HG03064 (cell line): ENCODE measurements at regions not wholly inside any gene's neighbourhood (a gene's known extent, or its start where the extent isn't known, plus 50 kb on each side); places are given as distances from the start of the nearest gene placed in this dataset.

Experiments
- ATAC-seq: cut with Tn5 transposase; IDR thresholded peaks from one replicate; pipeline ENCODE4 v1.9.1; 2021; ENCODE audit warnings: low read depth; ENCODE audit not compliant: unreplicated experiment

DNA sequence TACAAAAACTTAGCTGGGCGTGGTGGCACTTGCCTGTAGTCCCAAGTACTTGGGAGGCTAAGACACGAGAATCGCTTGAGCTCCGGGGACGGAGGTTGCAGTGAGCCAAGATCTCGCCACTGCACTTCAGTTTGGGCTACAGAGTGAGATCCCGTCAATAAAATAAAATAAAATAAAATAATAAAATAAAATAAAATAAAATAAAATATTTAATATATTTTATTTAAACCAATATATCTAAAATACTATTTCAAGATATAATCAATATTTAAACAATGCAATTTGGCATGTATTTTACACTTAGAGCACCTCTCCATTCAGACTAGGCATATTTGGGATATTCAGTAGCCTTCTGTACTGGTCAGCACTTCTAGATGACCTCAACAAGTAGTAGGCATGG, 142.1 kb downstream of the FOXA2 start:
- no peak for ATAC-seq

DNA sequence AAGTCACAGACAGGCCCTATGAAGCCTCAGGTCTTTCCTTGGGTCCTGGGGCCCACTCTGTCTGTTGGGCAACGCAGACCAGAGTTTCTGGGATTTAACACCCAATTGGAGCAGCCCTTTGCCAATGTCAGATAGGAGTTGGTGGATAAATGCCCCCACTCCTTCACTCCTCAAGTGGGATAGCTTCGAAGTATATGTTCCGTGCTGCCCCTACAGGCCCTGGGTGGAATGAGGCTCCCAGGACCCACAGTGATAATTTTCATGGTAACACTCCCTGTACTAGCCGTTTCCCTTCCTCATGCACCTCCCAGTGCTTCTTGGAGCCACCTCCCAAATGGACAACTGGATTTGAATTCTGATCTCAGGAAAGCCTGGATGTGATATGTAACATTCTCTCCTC, 145.4 kb downstream of the FOXA2 start:
- ATAC-seq, result no peak

DNA sequence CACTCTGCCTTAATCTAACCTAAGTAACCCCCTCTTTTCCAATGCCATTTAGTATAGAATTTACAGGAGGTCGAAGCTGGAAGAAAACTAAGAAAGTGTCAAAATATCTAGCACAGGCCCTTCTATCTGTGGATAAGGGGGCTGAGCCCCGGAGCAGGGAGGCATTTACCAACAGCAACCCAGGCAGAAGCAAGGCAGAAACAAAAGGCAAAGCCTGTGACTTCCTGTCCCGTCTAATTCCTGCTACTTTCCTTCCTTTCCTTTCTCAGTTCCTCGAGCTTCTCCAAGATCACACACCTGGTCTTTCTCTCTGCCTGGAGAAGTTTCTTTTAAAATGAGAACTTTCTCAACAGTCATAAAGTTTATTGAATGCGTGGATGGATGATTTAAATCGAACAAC, 146.0 kb downstream of the FOXA2 start:
- ATAC-seq, result no peak

DNA sequence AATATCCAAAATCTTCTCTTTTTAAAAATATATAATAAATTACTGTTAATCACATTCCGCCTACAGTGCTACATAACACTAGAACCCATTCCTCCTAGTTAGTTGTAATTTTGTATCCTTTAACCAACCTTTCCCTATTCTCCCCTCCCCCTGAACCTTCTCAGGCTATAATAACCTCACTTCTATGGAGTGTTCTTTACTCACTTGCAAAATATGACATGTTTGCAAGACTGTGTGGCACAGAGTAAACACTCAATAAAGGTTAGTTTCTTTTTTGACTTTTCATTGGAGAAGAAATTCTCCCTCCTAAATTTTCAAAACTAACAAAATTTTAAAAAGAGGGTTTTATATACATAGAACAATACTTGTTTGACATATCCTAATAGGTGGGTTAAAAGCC, 147.0 kb downstream of the FOXA2 start:
- no peak for ATAC-seq

DNA sequence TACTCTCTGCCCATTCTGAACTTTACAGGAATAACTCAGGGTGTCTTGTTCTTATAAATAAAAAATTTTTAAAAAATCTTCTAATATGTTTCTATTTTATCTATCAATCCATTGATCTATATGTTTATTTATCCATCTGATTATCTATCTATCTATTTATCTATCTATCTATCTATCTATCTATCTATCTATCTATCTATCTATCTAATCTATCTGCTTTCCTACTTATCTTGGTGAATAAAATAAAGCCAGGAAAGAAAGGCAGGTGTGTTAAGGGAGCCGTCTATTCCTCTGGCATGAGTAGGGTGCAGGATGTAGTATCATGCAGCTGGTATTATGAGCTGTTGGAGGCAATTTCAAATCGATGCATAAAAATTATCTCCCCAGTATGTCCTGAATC, 153.0 kb downstream of the FOXA2 start:
- no peak for ATAC-seq

DNA sequence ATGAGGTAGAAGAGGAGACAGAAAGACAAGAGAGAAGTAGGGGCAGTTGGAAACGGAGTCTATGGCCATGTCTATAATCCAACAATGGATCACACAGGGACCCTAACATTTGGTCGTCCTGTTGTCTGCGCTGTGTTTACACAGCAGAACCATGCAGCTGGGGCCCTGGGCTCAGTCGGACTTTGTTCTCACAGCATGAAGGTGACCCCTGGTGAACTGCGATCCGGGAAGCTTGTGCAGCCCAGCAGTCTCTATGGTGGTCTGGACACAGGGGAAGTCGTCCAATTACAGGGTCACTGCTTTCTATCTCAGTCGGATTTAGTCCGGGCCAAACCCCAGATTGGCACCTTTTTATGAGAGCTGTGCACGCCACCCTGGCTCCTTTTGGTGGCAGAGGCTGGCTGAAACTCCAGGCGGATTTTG, 153.6 kb downstream of the FOXA2 start:
- no peak for ATAC-seq

DNA sequence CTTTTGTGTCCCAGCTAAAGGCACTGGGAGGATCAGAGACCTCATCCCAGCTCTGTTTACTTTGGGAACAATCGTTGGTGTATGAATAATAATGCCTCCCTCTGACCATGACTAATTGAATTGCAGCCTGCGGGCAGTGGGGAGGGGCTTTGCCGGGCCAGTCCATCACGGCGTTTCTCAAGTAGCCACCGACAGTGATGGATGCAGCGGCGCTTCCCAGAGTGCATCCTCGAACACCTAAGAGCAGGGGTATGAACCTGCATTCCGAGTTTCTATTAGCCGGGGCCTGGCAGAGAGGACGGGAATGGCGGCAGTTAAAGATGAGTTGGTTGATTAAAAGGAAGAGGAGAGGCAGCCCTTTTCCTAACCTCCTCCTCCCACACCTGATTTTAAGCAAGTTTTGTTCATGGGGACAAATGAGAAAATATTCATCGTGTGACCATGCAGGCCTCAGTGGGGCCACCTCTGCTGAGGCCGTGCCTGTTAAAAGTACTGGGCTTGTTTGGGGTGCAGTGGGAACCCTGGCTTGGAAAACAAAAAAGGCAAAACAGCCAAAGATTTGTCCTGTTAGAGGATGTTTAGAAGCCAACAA, 154.1 kb downstream of the FOXA2 start:
- no peak for ATAC-seq

DNA sequence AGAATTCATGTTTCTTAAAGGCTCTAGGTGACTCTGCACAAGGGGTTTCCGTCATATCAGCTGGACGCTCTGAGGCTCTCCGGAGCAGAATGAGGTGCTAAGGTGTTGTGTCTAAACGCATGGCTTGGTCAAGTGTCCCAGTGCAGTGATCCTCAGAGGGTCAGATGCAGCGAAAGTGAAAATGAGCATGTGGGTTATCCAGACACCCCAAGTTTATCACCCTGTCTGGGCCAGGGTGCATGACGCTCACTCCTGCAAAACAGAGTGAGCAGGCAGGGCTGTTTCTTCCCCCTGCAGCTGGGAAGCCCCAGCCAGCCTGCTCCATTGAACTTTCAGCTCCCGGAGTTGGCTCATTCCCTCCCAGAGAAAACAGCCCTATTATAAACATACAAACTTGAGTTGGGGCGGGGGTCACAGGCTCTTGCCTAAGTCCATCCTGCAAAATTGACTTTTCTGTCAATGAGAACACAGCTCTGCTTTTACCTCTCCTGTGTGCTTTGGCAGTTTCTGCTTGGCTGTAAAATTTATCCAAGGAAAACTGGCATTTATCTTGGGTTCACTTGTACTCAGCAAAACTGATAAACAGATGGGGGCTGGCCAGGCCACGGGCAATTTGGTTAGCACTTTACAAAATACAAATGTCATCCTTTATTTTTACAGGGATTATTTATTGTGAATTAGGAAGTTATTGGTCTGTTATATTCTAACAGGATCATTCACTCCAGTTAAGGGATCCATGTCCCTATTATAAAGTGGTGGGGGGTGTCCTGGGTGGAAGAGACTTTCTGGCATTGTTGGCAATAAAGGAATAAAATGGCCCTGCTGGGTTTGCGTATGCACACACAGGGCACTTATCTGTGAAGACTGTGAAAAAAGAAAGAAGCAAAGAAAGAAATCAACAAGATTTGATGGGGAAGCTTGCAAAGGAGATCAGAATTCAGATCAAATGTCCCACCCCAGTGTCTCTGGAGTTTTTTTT, 154.9 kb downstream of the FOXA2 start:
- ATAC-seq, result no peak

DNA sequence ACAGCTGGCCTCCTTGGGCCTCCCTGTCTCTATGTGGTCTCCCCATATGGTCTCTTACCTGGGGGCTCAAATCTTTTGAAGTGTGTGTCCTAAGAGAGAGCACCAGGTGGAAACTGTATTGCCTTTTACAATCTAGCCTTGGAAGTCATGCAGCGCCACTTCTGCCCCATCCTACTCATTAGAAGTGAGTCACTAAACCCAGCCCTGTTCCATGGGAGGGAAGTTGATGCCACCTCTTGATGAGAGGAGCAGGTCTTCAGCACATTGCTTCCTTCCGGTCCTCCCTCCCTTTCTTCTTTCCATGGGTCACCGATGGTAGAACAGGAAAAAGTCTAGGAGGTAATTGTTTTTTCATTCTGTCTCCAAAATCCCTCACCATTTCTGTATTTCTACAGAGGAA, 156.3 kb downstream of the FOXA2 start:
- no peak for ATAC-seq

DNA sequence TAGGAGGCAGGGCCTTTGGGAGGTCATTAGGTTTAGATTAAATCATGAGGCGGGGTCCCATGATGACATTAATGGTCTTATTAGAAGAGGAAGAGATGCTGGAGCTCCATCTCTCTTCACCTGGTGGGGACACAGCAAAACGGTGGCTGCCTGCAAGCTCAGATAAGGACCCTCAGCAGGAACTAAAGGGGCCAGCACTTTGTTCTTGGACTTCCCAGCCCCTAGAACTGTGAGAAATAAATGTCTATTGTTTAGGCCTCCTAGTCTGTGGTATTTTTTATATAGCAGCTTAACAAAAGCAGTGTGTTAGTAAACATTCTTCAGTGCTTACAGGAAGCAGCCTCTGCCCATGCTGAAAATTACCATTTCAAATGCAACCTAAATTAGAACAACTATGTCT, 157.6 kb downstream of the FOXA2 start:
- no peak for ATAC-seq

DNA sequence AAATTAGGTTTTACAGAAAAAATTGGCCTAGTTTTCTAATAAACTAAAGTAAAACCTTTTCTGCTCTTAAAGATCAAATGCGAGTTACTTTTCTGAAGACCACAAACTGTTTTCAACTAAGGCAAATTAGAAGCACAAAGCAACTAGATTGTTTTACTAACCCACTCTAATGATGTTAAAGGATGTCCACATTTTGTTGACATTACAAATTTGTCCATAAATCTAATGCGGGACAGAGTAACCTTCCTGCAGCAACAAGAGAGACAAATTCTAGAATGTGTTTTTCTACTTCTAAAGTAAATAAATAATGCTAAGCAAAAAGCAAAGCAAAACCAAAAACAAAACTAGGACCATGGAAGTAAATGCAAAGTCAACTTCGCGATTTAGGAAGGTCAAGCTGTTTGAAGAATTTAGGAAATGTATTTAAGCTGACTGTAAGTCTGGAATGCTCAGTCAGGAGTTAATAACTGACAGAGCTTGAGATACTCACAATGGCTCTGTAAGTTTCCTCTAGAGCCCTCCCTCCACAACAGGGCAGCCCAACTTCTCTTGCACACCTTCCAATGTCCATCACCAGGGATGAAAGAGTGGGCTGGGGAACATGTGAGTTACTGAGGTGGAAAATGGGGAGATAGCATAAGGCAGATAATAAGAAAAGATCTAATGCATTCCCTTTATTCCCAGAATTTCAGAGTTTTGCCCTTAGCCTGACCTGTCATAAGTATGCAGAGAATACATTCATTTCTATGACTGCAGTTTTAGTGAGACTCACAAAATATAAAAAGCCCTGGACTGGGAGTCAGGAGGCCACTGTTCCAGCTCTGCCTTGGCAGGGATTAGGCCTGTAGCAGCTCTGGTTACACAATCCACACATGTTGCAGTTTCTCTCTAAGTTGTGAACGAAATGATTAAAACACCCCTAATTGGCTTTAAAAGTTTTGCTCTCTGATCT, 158.8 kb downstream of the FOXA2 start:
- ATAC-seq, result no peak

DNA sequence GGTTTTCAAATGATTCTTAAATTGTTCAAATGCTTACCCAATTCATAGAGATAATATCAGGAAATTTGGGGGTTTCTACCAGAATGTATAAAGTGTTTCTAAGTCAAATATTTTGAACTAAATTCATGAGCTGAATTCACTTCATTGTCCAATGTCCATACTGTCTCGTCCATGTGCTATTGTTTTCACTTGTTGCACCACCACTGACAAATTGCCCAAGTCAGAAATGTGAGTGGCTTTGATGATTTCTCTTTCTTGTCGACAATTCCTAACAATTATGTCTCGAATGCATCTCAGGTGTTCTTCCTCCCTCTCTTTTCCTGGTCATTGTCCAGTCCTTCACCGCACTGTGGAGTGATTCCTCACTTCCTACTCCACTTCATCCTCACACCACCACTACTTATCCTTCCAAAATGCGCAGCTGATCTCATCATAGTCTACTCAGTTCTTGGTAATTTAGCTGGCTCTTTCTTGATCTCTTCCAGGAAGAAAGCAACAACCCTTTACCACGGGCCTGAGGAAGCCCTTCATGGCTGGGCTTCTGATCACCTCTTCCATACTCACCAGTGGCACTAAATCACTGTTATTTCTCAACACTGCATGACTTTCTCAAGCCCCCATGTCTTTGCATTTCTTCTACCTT, 161.1 kb downstream of the FOXA2 start:
- ATAC-seq, result no peak

DNA sequence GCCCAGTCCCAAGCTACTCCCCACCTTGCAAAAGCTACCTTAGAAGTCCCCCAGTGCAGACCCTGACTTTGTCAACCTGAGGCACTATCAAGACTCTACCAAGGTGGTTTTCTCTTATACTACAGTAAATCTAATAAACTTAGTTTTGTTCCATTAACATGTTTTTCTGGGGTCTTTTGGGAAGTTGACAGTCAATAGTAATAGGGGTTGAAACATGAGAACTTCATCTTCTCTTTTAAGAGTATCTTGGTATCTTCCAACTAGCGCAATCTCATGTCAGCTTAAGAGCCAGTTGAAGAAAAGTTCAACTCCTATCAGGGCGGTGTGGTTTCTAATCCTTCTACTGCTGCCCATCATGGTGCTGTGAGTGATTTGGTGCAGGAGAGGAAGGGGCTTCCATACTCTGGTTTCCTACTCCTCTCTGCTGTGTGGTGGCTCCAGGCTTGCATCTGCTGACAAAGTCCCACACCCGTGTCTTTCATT, 164.2 kb downstream of the FOXA2 start:
- no peak for ATAC-seq

DNA sequence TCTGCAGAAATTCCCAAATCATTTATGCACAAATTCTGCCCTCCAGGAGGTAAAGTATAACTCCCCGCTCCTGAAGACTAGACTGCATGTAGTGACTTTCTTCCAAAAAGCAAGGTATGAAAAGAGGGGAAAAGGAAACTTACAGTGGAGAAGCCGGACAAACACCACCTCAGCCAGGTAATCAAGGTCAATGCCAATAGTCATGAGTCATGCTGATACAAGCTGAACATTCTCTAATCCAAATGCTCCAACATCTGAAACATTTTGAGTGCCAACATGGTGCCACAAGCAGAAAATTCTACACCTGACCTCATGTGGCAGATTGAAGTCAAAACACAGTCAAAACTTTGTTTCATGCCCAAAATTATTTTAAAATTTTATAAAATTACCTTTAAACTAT, 165.6 kb downstream of the FOXA2 start:
- ATAC-seq, result no peak

DNA sequence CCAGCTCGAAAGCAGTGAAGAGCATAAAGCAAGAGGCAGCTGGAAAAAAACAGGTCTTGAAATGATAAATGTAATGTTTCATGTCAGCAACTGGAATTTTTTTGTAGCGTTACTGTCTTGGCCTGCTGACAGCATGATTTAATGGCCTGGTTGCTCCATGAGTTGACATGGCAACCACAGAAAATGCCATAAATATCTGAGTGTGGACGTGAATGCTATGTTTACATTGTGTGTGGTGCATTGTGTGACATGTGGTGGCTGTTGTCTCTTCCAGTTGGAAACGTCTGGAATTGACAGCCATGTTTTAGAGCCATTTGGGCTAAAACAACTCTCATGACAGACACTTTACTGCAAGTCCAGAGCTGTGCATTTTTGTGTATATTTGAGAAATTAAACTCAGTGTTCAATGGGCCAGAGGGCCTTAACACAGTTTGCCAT, 170.0 kb downstream of the FOXA2 start:
- no peak for ATAC-seq

DNA sequence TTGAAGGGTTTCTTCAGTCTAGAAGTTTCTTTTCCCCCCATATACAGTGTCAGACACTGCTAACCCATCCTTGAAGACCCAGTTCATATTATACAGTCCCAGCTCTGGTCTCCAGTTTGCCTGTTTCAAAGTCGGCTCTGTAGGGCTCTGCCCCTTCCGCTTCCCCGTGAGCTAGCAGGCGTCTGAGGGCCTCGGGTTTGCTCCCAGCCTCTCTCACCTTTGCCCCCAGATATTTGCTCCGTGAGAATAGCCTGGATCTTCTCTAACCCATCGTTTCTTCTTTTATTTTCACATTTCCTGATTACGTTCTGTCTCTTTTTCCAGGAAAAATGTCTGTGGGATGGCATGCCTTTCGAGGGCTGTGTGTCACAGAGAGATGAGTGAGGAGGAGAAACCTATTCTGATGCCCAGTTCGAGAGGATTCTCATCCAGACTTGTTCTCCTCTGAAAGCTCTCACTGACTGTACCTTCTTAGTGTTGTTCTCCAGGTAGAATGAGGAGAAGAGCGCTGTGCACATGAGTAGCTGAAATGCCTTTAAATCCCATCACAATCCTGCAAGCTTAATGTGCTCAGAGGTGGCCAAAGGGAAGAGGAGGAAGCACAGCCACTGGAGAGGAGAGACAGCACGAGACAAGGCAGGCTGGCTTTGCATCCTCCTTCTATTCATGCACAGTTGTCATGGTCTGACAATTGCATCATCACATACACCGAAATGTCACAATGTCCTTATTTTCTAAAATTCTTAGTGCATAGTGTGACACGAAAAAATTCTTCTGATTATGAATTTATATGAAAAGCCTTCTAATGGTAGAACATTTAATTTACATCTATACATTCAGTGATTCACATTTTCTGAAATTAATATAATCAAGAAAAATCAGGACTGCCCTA, 171.1 kb downstream of the FOXA2 start:
- ATAC-seq, result no peak

DNA sequence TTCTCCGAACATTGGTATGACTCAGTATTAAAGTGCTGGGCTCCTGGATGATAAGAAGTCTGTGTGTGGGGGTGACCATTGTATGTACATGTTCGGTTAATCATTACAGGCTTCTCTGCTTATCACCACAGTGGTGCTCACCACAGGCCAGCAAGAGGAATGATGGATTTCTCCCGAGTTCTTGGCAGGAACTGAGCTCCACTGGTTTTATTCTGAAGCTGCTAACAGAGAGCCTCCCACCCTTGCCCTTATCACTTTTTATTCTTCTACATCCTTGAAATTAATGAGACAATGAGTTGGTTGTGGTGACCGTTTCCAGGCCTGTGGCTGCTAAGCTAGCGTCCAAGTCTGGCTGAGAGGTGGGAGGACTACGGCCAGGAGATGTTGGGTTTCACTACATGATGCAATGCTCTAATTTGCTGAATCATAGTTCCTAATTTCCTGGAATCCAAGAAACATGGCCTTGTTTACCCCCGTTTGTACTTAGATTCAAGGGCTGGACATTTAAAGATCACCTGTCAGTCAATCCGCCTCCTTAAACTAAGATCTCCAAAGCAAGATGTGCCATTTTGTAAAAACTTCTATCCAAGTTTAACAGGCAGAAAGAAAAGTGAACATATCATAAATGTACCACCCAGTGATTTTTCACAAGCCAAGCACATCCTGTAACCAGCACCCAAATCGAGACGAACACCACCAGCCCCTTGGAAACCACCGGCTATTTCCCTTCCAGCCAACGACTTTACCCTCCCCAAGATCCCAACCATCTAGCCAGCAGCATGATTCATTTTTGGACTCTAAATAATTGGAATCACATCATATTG, 172.5 kb downstream of the FOXA2 start:
- ATAC-seq, result no peak

DNA sequence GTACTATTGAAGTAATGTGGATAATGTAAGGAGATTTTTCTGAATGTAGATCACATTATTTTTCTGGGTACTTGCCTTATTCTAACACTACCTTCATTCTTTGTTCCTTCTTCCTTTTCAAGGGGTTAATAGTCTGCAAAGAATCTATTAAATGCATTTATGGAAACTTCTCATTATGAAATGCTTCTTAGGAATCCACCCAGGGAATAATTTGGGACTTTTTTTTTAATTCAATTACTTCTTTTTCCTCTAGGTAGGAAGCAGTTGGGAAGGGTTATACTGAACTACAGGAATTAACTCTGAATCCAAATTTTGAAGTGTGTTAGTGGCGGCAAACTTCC, 173.1 kb downstream of the FOXA2 start:
- no peak for ATAC-seq
